GM18519 (cell line): ENCODE measurements at regions not wholly inside any gene's neighbourhood (a gene's known extent, or its start where the extent isn't known, plus 50 kb on each side); places are given as distances from the start of the nearest gene placed in this dataset.

Experiments used
- ATAC-seq: cut with Tn5 transposase; IDR thresholded peaks from one replicate; pipeline ENCODE4 v1.9.1; 2021; ENCODE audit warnings: mild to moderate bottlenecking, moderate library complexity; ENCODE audit not compliant: unreplicated experiment, low FRiP score

GRCh38 chr11:80455818-80456217 lies 1015.0 kb upstream of the TENM4 start:
- ATAC-seq, result no peak

DNA sequence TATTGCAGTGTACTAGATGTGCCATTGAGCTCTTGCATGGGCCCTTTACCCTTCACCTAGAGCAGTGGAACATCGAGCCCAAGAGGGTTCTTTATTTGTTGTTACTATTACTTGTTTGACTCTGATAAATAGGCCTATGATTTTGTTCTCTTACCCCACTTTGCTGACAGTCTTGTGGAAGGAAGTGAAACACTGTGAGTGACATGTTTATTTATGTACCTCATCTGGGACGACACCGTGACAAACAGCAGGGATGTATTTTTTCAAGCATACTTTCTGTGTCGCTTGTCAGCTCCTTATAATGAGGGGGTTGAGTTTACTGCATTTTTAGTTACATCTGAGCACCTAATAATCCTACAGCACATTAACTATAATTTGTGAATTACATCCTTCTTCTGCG lies 1010.3 kb upstream of the TENM4 start:
- ATAC-seq, result no peak

GRCh38 chr11:80448709-80449108 lies 1007.9 kb upstream of the TENM4 start:
- no peak for ATAC-seq

DNA sequence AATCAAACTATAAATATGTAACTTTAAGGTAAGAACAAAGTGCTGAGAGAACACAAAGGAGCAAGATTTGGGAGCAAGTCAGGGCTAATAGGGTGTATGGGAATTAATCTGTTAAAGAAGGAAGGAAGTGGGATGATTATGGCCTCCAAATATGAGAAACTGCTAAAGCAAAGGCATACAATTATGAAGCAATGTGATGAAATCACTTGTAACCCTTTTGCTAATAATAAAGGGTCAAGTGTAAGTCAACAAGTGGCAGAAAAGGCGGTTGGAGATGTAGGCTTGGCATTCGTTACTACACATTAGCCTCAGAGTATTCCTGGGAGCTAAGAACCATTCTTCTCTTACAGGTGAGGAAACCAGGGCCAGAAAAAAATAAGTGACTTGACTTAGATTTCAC lies 1002.3 kb upstream of the TENM4 start:
- no peak for ATAC-seq

GRCh38 chr11:80441821-80442220 lies 1001.0 kb upstream of the TENM4 start:
- ATAC-seq, result no peak

- no peak for ATAC-seq
These were observed 1000.0 kb upstream of the TENM4 start for GRCh38 chr11:80440835-80441234.

DNA sequence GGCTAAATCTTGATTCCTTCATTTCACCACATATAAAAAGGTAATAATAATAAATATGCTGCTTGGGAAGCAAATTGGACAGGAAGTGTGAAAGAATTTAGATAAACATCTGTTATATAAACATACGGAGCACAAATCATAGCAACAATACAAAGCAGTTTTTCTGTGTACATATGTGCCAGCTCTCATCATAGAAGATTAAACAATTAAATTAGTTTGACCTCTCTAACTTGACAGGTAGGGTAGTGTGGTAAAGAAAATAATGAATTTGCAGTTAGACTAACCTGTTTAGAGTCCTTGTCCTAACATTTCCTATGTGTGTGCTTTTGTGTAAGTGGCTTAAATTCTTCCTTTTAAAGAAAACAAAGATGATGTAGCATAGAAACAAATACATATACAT lies 995.7 kb upstream of the TENM4 start:
- ATAC-seq, result no peak

DNA sequence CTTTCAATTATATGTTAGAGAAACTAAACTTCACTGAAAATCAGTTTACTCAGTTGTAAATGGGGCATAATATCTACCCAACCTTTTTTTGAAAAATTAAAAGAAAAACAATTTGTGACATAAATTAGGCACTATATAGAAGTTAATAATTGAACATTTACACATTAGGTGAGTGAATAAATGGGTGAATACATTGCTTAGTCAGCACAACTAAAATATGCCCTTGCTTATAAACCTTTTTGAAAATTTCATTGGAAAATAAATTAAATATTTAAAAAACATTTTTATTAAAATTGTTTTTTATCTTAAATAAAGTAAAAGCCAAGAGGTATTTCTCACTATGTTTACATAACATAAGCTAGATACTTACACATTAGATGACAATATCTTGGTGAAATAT lies 994.5 kb upstream of the TENM4 start:
- ATAC-seq, result no peak

DNA sequence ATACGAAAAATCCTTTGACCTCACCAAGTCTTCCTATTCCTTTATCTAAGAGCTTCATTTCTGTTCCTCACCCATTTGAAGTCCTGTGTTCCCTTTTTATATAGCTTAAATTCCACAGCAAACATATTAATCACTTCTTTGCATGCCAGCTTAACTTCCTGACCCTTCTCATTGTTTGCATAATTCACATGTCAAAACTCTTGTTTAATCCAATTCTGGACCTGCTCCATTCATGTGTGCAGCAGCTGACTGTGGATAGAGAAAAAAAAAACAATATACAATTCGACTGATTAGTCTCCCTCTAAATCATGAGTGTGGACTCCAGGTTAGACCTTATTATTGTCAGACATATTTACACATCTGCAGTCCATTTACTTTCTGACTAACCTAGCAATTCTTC lies 991.2 kb upstream of the TENM4 start:
- no peak for ATAC-seq

GRCh38 chr11:80424012-80424695 lies 983.3 kb upstream of the TENM4 start:
- ATAC-seq, result no peak

- no peak for ATAC-seq
These were observed 979.5 kb upstream of the TENM4 start for GRCh38 chr11:80420374-80420773.

GRCh38 chr11:80417681-80418080 lies 976.9 kb upstream of the TENM4 start:
- no peak for ATAC-seq

DNA sequence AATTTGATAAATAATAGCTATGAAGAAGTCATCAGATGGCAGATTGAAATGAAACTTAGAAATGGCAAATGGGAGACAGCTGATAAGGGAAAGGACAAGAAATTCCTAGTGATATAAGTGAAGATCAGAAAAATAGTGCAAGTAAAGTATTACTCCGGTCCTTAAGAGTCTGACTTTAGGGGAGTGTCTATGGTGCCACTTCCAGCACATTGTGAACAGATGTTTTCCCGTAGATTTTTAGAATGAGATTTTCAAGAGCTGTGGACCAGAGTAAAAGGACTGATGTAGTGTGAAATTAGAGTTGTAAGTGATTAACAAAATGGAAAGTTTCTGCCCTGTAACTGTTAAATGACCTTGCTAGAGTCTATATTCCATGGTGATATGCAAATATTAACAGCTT lies 974.8 kb upstream of the TENM4 start:
- ATAC-seq, result no peak

- ATAC-seq, result no peak
These were observed 973.6 kb upstream of the TENM4 start for GRCh38 chr11:80414181-80415165.

- no peak for ATAC-seq
These were observed 971.8 kb upstream of the TENM4 start for GRCh38 chr11:80412604-80413003.

- no peak for ATAC-seq
These were observed 952.4 kb upstream of the TENM4 start for GRCh38 chr11:80393210-80393609.

DNA sequence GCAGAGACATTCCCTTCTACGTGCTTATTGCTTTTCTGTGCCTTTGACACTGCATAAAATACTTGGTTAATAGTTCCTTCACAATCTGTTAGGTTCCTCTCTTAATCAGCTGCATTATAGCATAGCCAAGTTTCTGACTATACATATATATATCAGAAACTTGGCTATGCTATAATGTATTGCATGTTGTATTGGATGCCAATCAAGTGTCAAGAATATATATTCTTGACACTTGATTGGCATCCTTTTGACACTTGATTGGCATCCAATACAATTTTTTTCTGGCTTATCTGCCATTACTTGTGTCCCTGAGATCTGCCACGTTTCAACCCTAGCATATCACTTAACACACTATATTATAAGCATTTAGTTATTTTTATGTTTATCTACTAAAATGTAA lies 949.7 kb upstream of the TENM4 start:
- no peak for ATAC-seq

DNA sequence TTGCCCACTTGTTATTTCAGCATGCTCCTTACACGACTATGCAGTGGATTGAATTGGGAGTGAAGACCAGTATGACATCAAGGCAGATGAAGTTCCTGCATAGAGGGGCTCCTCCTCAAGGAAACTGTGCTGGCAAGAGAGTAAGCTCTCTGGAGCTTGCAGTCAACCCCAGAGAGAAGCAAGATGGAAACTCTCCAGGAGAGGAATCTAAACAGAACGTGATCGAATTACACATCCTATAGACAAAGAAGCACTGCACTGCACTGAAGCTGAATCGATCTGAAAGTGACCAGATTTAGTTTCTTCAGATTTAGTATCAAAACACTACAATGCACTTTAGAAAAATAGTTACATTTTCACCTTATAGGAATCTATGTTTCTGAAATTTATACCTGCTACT lies 947.7 kb upstream of the TENM4 start:
- ATAC-seq, result no peak

DNA sequence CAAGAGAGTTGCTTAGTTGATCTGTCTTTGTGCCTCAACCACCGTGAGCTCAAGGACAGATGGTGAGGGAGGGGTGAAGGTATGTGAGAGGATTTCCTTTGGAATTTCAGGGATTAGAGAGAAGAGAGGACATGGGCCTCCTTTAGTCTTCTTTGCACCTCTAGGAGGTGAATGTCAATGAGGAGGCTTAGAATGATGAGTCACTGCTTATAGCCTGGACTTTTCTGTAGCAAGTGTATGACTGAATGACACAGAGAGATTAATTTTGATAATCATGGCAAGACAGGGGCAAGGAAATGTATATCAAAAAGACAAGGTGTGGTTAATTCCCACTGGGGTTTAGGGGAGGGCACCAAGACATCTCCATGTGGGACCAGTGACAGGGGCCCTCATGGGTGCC lies 947.3 kb upstream of the TENM4 start:
- no peak for ATAC-seq

DNA sequence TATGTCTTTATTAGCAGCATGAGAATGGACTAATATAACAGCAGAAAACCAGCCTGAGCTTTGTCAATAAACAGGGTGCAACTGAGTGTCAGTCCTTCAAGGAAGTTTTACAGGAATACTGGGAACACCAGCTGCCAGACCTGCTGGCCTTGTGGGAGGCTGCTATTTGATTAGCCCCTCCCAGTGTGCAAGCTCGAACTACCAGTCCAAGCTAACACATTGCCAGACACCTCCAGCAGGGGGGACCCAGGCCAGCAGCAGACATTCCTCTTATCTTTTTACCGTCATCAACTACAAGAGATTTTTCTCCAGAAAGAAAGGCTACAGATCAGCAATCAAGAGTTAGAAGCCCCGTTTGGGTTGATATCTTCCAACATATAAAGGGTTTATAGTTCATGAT lies 942.8 kb upstream of the TENM4 start:
- ATAC-seq, result no peak

DNA sequence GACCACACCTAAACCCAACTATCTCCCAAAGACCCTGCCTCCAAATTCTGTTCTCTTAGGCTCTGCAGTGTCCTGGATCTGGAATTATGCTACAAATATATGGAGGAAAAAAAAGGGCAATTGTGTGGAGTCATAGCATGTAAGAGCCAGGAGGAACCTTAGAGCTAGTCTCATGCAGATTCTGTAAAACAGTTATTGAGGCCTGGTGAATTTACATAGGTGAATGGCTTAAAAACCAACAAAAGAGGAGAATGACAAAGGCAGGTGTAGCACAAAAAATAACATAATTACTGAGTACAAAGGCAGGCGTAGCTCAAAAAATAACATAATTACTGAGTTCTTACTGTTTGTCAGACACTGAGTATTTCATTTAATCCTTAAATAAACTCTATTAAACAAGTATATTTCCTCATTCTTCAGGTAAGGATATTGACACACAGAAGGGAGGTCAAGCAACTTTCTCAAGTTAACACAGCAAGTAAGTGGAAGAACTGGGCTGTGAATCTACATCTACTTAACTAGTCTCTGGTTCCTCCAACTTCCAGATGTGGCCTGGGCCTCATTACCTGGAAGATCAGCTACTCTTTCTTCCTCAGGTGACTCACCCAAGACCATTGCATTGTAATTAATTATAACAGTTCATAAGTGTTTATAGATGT lies 938.9 kb upstream of the TENM4 start:
- ATAC-seq, result no peak
